ENCODE measurements at regions not wholly inside any gene's neighbourhood (a gene's known extent, or its start where the extent isn't known, plus 50 kb on each side); places are given as distances from the start of the nearest gene placed in this dataset.
"Not testable (repeated sequence)": the region's sequence is repeated elsewhere in the genome, so short reads cannot be mapped to it uniquely, and the experiment has no call there.

GRCh38 chr5:18397891-18398290 is 763.6 kb downstream of the TAF11L14 start:
- no peaks in the 10 kb centered on the region for H3K36me3 ChIP-seq (ENCODE audit: control insufficient read depth, insufficient read depth, low read length)
- H3K4me1 ChIP-seq (ENCODE audit: control insufficient read depth, insufficient read depth, low read length): no peaks in the 10 kb centered on the region
- no peaks in the 10 kb centered on the region for H3K27me3 ChIP-seq (ENCODE audit: control insufficient read depth, insufficient read depth, low read length)
- no peak for DNase-seq (ENCODE audit: low read depth in 4 of 6, low spot score in 6 of 6)
- no peak overlapping the region for H3K4me3 ChIP-seq (ENCODE audit: low read depth, low read length)
- no peak overlapping the region for H3K27ac ChIP-seq (ENCODE audit: low read depth, low read length)
- no CpG with 5 or more reads among the region's 2 CpGs for WGBS (ENCODE audit: insufficient coverage)
- H3K9me3 ChIP-seq (ENCODE audit: control insufficient read depth, insufficient read depth, low read length): no peaks in the 10 kb centered on the region

- H3K4me3 ChIP-seq (ENCODE audit: low read depth, low read length); H3K27me3 ChIP-seq (ENCODE audit: control insufficient read depth, insufficient read depth, low read length); H3K4me1 ChIP-seq (ENCODE audit: control insufficient read depth, insufficient read depth, low read length); H3K36me3 ChIP-seq (ENCODE audit: control insufficient read depth, insufficient read depth, low read length); H3K9me3 ChIP-seq (ENCODE audit: control insufficient read depth, insufficient read depth, low read length); H3K27ac ChIP-seq (ENCODE audit: low read depth, low read length); DNase-seq (ENCODE audit: low read depth in 4 of 6, low spot score in 6 of 6): not testable (repeated sequence)
- whole genome bisulfite sequencing (ENCODE audit: insufficient coverage): 98% methylated on average over 30 of the region's 50 CpGs
Measured at GRCh38 chr5:18399461-18400327, 765.4 kb downstream of the TAF11L14 start.

- Histone ChIP-seq H3K9me3 (ENCODE audit: control insufficient read depth, insufficient read depth, low read length) (no peaks in the 10 kb centered on the region), H3K4me3 (ENCODE audit: low read depth, low read length) (no peak overlapping the region), H3K4me1 (ENCODE audit: control insufficient read depth, insufficient read depth, low read length) (no peaks in the 10 kb centered on the region), H3K27me3 (ENCODE audit: control insufficient read depth, insufficient read depth, low read length) (no peaks in the 10 kb centered on the region), H3K27ac (ENCODE audit: low read depth, low read length) (no peak overlapping the region), H3K36me3 (ENCODE audit: control insufficient read depth, insufficient read depth, low read length) (no peaks in the 10 kb centered on the region)
- no CpG with 5 or more reads among the region's 1 CpG for WGBS (ENCODE audit: insufficient coverage)
- DNase-seq (ENCODE audit: low read depth in 4 of 6, low spot score in 6 of 6): peak in 1 of 6 donors; percentile 65
Measured at GRCh38 chr5:18403141-18403540, 768.9 kb downstream of the TAF11L14 start.

- WGBS (ENCODE audit: insufficient coverage): 43% methylated on average over 1 of the region's 3 CpGs
- DNase-seq (ENCODE audit: low read depth in 4 of 6, low spot score in 6 of 6): peak in 3 of 6 donors; percentile 29 to 65 (median 33)
- Histone ChIP-seq H3K4me1 (ENCODE audit: control insufficient read depth, insufficient read depth, low read length) (no peaks in the 10 kb centered on the region), H3K9me3 (ENCODE audit: control insufficient read depth, insufficient read depth, low read length) (no peaks in the 10 kb centered on the region), H3K27ac (ENCODE audit: low read depth, low read length) (no peak overlapping the region), H3K36me3 (ENCODE audit: control insufficient read depth, insufficient read depth, low read length) (no peaks in the 10 kb centered on the region), H3K27me3 (ENCODE audit: control insufficient read depth, insufficient read depth, low read length) (no peaks in the 10 kb centered on the region), H3K4me3 (ENCODE audit: low read depth, low read length) (no peak overlapping the region)
Measured at GRCh38 chr5:18403941-18404438, 769.7 kb downstream of the TAF11L14 start.

- peaks cover 4% of the 10 kb centered on the region for H3K9me3 ChIP-seq (ENCODE audit: control insufficient read depth, insufficient read depth, low read length)
- H3K4me1 ChIP-seq (ENCODE audit: control insufficient read depth, insufficient read depth, low read length): no peaks in the 10 kb centered on the region
- DNase-seq (ENCODE audit: low read depth in 4 of 6, low spot score in 6 of 6): no peak
- no peak overlapping the region for H3K4me3 ChIP-seq (ENCODE audit: low read depth, low read length)
- H3K27ac ChIP-seq (ENCODE audit: low read depth, low read length): no peak overlapping the region
- H3K27me3 ChIP-seq (ENCODE audit: control insufficient read depth, insufficient read depth, low read length): no peaks in the 10 kb centered on the region
- H3K36me3 ChIP-seq (ENCODE audit: control insufficient read depth, insufficient read depth, low read length): no peaks in the 10 kb centered on the region
- no CpG with 5 or more reads among the region's 1 CpG for WGBS (ENCODE audit: insufficient coverage)
Measured at GRCh38 chr5:18420711-18421110, 786.5 kb downstream of the TAF11L14 start.

- Histone ChIP-seq H3K9me3 (ENCODE audit: control insufficient read depth, insufficient read depth, low read length) (peaks cover 2% of the 10 kb centered on the region), H3K36me3 (ENCODE audit: control insufficient read depth, insufficient read depth, low read length) (no peaks in the 10 kb centered on the region), H3K27ac (ENCODE audit: low read depth, low read length) (no peak overlapping the region), H3K4me1 (ENCODE audit: control insufficient read depth, insufficient read depth, low read length) (no peaks in the 10 kb centered on the region), H3K4me3 (ENCODE audit: low read depth, low read length) (no peak overlapping the region), H3K27me3 (ENCODE audit: control insufficient read depth, insufficient read depth, low read length) (no peaks in the 10 kb centered on the region)
- DNase-seq (ENCODE audit: low read depth in 4 of 6, low spot score in 6 of 6): peak in 1 of 6 donors; percentile 30
Measured at GRCh38 chr5:18433336-18433735, 799.1 kb downstream of the TAF11L14 start.

- no peak for DNase-seq (ENCODE audit: low read depth in 4 of 6, low spot score in 6 of 6)
- Histone ChIP-seq H3K27ac (ENCODE audit: low read depth, low read length) (no peak overlapping the region), H3K9me3 (ENCODE audit: control insufficient read depth, insufficient read depth, low read length) (no peaks in the 10 kb centered on the region), H3K4me3 (ENCODE audit: low read depth, low read length) (no peak overlapping the region), H3K4me1 (ENCODE audit: control insufficient read depth, insufficient read depth, low read length) (no peaks in the 10 kb centered on the region), H3K27me3 (ENCODE audit: control insufficient read depth, insufficient read depth, low read length) (no peaks in the 10 kb centered on the region), H3K36me3 (ENCODE audit: control insufficient read depth, insufficient read depth, low read length) (no peaks in the 10 kb centered on the region)
- 88% methylated on average over 1 of the region's 1 CpG for WGBS (ENCODE audit: insufficient coverage)
Measured at GRCh38 chr5:18438126-18438525, 803.9 kb downstream of the TAF11L14 start.

GRCh38 chr5:18455521-18455920 is 821.3 kb downstream of the TAF11L14 start:
- Histone ChIP-seq H3K4me1 (ENCODE audit: control insufficient read depth, insufficient read depth, low read length) (no peaks in the 10 kb centered on the region), H3K27me3 (ENCODE audit: control insufficient read depth, insufficient read depth, low read length) (no peaks in the 10 kb centered on the region), H3K4me3 (ENCODE audit: low read depth, low read length) (no peak overlapping the region), H3K36me3 (ENCODE audit: control insufficient read depth, insufficient read depth, low read length) (no peaks in the 10 kb centered on the region), H3K27ac (ENCODE audit: low read depth, low read length) (no peak overlapping the region), H3K9me3 (ENCODE audit: control insufficient read depth, insufficient read depth, low read length) (no peaks in the 10 kb centered on the region)
- peak in 1 of 6 donors; percentile 68 for DNase-seq (ENCODE audit: low read depth in 4 of 6, low spot score in 6 of 6)
- no CpG with 5 or more reads among the region's 2 CpGs for WGBS (ENCODE audit: insufficient coverage)

GRCh38 chr5:18457255-18457654 is 823.0 kb downstream of the TAF11L14 start:
- WGBS (ENCODE audit: insufficient coverage): no CpG with 5 or more reads among the region's 5 CpGs

GRCh38 chr5:18461766-18462165 is 827.5 kb downstream of the TAF11L14 start:
- DNase-seq (ENCODE audit: low read depth in 4 of 6, low spot score in 6 of 6): peak in 1 of 6 donors; percentile 13
- no CpG with 5 or more reads among the region's 1 CpG for WGBS (ENCODE audit: insufficient coverage)
- H3K4me3 ChIP-seq (ENCODE audit: low read depth, low read length): no peak overlapping the region

More at GRCh38 chr5:18457255-18457654, 823.0 kb downstream of the TAF11L14 start:
- DNase-seq (ENCODE audit: low read depth in 4 of 6, low spot score in 6 of 6): no peak
- H3K27me3 ChIP-seq (ENCODE audit: control insufficient read depth, insufficient read depth, low read length): no peaks in the 10 kb centered on the region
- no peak overlapping the region for H3K27ac ChIP-seq (ENCODE audit: low read depth, low read length)
- H3K4me3 ChIP-seq (ENCODE audit: low read depth, low read length): no peak overlapping the region
- no peaks in the 10 kb centered on the region for H3K9me3 ChIP-seq (ENCODE audit: control insufficient read depth, insufficient read depth, low read length)
- H3K36me3 ChIP-seq (ENCODE audit: control insufficient read depth, insufficient read depth, low read length): no peaks in the 10 kb centered on the region
- no peaks in the 10 kb centered on the region for H3K4me1 ChIP-seq (ENCODE audit: control insufficient read depth, insufficient read depth, low read length)

More at GRCh38 chr5:18461766-18462165, 827.5 kb downstream of the TAF11L14 start:
- H3K4me1 ChIP-seq (ENCODE audit: control insufficient read depth, insufficient read depth, low read length): no peaks in the 10 kb centered on the region
- no peak overlapping the region for H3K27ac ChIP-seq (ENCODE audit: low read depth, low read length)
- H3K36me3 ChIP-seq (ENCODE audit: control insufficient read depth, insufficient read depth, low read length): no peaks in the 10 kb centered on the region
- no peaks in the 10 kb centered on the region for H3K27me3 ChIP-seq (ENCODE audit: control insufficient read depth, insufficient read depth, low read length)
- H3K9me3 ChIP-seq (ENCODE audit: control insufficient read depth, insufficient read depth, low read length): peaks cover 2% of the 10 kb centered on the region

All from spinal cord (tissue), 9 donors.